Endothelial cell of umbilical vein (primary cell): ENCODE measurements at regions not wholly inside any gene's neighbourhood (a gene's known extent, or its start where the extent isn't known, plus 50 kb on each side); places are given as distances from the start of the nearest gene placed in this dataset.

Experiments used
- BruUV-seq: library from RNA; stranded (reverse); fragments of 400-500 nt; replicated peaks from 2 replicates; lab custom pipeline; 2021; lab: Mats Ljungman, UMichigan
- CTCF ChIA-PET: fragments of 300-600, 350-600 bp; sonication (Branson Sonifier 250); formaldehyde crosslinking; loops from one replicate; lab custom pipeline; 2021; ENCODE audit warnings: antibody characterized with exemption, inconsistent platforms; lab: Charles Lee
- POLR2A ChIA-PET: fragments of 300-600, 350-600 bp; sonication (Branson Sonifier 250); formaldehyde crosslinking; loops from one replicate; lab custom pipeline; 2021; ENCODE audit warnings: antibody characterized with exemption, inconsistent platforms; lab: Charles Lee
- DNase-seq: peaks from one replicate; pipeline ENCODE4 v3.0.0-alpha.2; 2011; ENCODE audit warnings: low read depth, low spot score
- FAIRE-seq: peaks from 2 replicates; lab custom pipeline; 2011; peaks lifted over from hg19 to GRCh38; lab: Jason Lieb, UNC
- H2AFZ ChIP-seq: 2 replicates; pipeline ENCODE4 v1.6.0; 2012; ENCODE audit warnings: low read depth, low read length, control low read depth, inconsistent platforms
- H3K27ac ChIP-seq: 2 replicates; pipeline ENCODE4 v1.5.1; 2011; ENCODE audit warnings: low read depth, mild to moderate bottlenecking, control low read depth, low read length, moderate library complexity; ENCODE audit not compliant: insufficient read depth
- H3K27me3 ChIP-seq, 2 experiments: 2 replicates each; pipeline versions ENCODE4 v1.6.0 to v1.6.1; 2011; ENCODE audit warnings: low read length in 2 of 2, mixed read lengths in 1 of 2; ENCODE audit not compliant: control insufficient read depth in 2 of 2, insufficient read depth in 2 of 2
- H3K36me3 ChIP-seq, 2 experiments: 2 replicates in 1 of 2; 3 replicates in 1 of 2; pipeline ENCODE4 v1.5.1; 2011; ENCODE audit warnings: low read length in 2 of 2, mild to moderate bottlenecking in 1 of 2, moderate library complexity in 1 of 2; ENCODE audit not compliant: control insufficient read depth in 2 of 2, insufficient read depth in 2 of 2; ENCODE audit errors: extremely low read depth in 1 of 2
- H3K4me1 ChIP-seq: 3 replicates; pipeline ENCODE4 v1.5.1; 2011; ENCODE audit warnings: mild to moderate bottlenecking, low read length; ENCODE audit not compliant: control insufficient read depth, insufficient read depth; ENCODE audit errors: extremely low read depth
- H3K4me2 ChIP-seq: 2 replicates; pipeline ENCODE4 v1.6.1; 2011; ENCODE audit warnings: low read length, control low read depth, mixed read lengths; ENCODE audit not compliant: insufficient read depth
- H3K4me3 ChIP-seq, 3 experiments: fragments of 200-600 bp in 1 of 3; sonication (generic), shearing (Covaris generic) in 1 of 3; replicated peaks in 1 of 3; 2 replicates each; pipeline ENCODE4 v1.5.1; 2011 to 2016; ENCODE audit warnings: control low read depth in 3 of 3, low read length in 3 of 3, mild to moderate bottlenecking in 2 of 3, inconsistent platforms in 1 of 3, low read depth in 1 of 3, moderate library complexity in 1 of 3; ENCODE audit not compliant: insufficient read depth in 1 of 3
- H3K79me2 ChIP-seq: 2 replicates; pipeline ENCODE4 v1.6.0; 2012; ENCODE audit warnings: low read length, inconsistent platforms; ENCODE audit not compliant: control insufficient read depth, insufficient read depth
- H3K9ac ChIP-seq: replicated peaks from 2 replicates; pipeline ENCODE3; 2011; ENCODE audit warnings: low read length, control low read depth; ENCODE audit not compliant: insufficient read depth; ENCODE audit errors: extremely low read depth
- H3K9me1 ChIP-seq: replicated peaks from 3 replicates; pipeline ENCODE4 v1.6.0; 2011; ENCODE audit warnings: mild to moderate bottlenecking, low read length; ENCODE audit not compliant: control insufficient read depth, insufficient read depth; ENCODE audit errors: extremely low read depth
- H3K9me3 ChIP-seq: replicated peaks from 2 replicates; pipeline ENCODE4 v1.5.1; 2012; ENCODE audit warnings: low read length, inconsistent platforms; ENCODE audit not compliant: control insufficient read depth, insufficient read depth
- H4K20me1 ChIP-seq: replicated peaks from 2 replicates; pipeline ENCODE3; 2011; ENCODE audit warnings: mild to moderate bottlenecking, low read length; ENCODE audit not compliant: control insufficient read depth, insufficient read depth; ENCODE audit errors: extremely low read depth
- CTCF ChIP-seq, 2 donors: IDR thresholded peaks; 1 replicate in 1 of 2; 2 replicates in 1 of 2; pipeline ENCODE4 v1.5.1; 2011; ENCODE audit warnings: low read length in 2 of 2, mild to moderate bottlenecking in 2 of 2, moderate library complexity in 2 of 2, control low read depth in 1 of 2, inconsistent platforms in 1 of 2, low read depth in 1 of 2; ENCODE audit not compliant: insufficient read depth in 1 of 2; ENCODE audit errors: extremely low read depth in 1 of 2
- EZH2 ChIP-seq: IDR thresholded peaks from 2 replicates; pipeline ENCODE4 v1.6.1; 2012; ENCODE audit warnings: borderline replicate concordance, low read depth, mild to moderate bottlenecking, moderate library complexity, low read length, inconsistent platforms; ENCODE audit not compliant: severe bottlenecking
- FOS ChIP-seq: IDR thresholded peaks from 2 replicates; pipeline ENCODE4 v1.6.1; 2011; ENCODE audit warnings: mild to moderate bottlenecking, low read length, moderate library complexity, borderline replicate concordance; ENCODE audit not compliant: insufficient read depth
- GATA2 ChIP-seq: IDR thresholded peaks from 2 replicates; pipeline ENCODE4 v1.7.0; 2011; ENCODE audit warnings: low read depth, mild to moderate bottlenecking, moderate library complexity, mixed read lengths, low read length; ENCODE audit not compliant: insufficient read length, insufficient read depth
- MAX ChIP-seq: IDR thresholded peaks from 2 replicates; pipeline ENCODE4 v1.6.1; 2011; ENCODE audit not compliant: insufficient read depth, insufficient read length
- MYC ChIP-seq: IDR thresholded peaks from one replicate; pipeline ENCODE4 v1.6.1; 2011; ENCODE audit warnings: mild to moderate bottlenecking, low read depth, low read length
- dilution Hi-C: fragments of 300-500 bp; cut with MboI; formaldehyde crosslinking; loops from one replicate; pipeline ENCODE4 v1.15.0; 2019; ENCODE audit warnings: low sequenced_read_pairs; ENCODE audit not compliant: extremely low pct_ligation_motif_present
- intact Hi-C: fragments of 100-400 bp; cut with micrococcal nuclease; formaldehyde crosslinking; loops from one replicate; pipeline ENCODE4 v1.10.0; 2022

- Histone ChIP-seq H2AFZ (no peak overlapping the region), H3K4me2 (no peak overlapping the region), H3K79me2 (no peaks in the 10 kb centered on the region), H3K27me3 (peaks cover 3 to 21% of the 10 kb centered on the region in 2 experiments), H3K9me1 (no peaks in the 10 kb centered on the region), H3K27ac (no peak overlapping the region), H3K36me3 (no peaks in the 10 kb centered on the region), H3K9me3 (no peaks in the 10 kb centered on the region), H3K4me1 (no peaks in the 10 kb centered on the region), H3K9ac (no peak overlapping the region), H3K4me3 (no peak overlapping the region), H4K20me1 (no peaks in the 10 kb centered on the region)
- no peak for DNase-seq
- dilution Hi-C loops (no loop called here), intact Hi-C loops (no loop called here)
- no peak for FAIRE-seq
- no TSS peak for BruUV-seq
- TF ChIP-seq FOS (no peak), EZH2 (no peak), GATA2 (no peak), MYC (no peak), CTCF (IDR thresholded peaks at IDR 0.05; ENCODE audit: extremely low read depth in 1 of 2, insufficient read depth in 1 of 2, low read depth in 1 of 2, low read length in 2 of 2) (no peak), MAX (no peak)
- ChIA-PET CTCF (interaction anchor here (0.7 kb wide), 1 partner anchor 45 kb away, joined by 3 read pairs; no protein-coding TSS in a partner anchor), POLR2A (interaction anchor here (0.5 kb wide), 1 partner anchor 528 kb away, joined by 3 read pairs; no protein-coding TSS in a partner anchor)
Measured at GRCh38 chr9:113817171-113817570, 58.9 kb upstream of the ZNF618 start.
